WTC11 (cell line): ENCODE measurements at regions not wholly inside any gene's neighbourhood (a gene's known extent, or its start where the extent isn't known, plus 50 kb on each side); places are given as distances from the start of the nearest gene placed in this dataset.

ENCODE experiments used
- ATAC-seq: fragments of 200-7000 bp; cut with Tn5 transposase; 2 replicates; pipeline ENCODE4 v1.10.0; 2021; ENCODE audit warnings: mild to moderate bottlenecking, moderate library complexity
- CTCF ChIA-PET: fragments of 300-600 bp; sonication (Branson Sonifier 250); formaldehyde crosslinking; loops from one replicate; lab custom pipeline; 2021; ENCODE audit warnings: antibody characterized with exemption; lab: Charles Lee
- POLR2A ChIA-PET: fragments of 350-600 bp; sonication (Branson Sonifier 250); formaldehyde crosslinking; loops from one replicate; lab custom pipeline; 2021; ENCODE audit warnings: antibody characterized with exemption; lab: Charles Lee
- DNase-seq: peaks from one replicate; pipeline ENCODE4 v3.0.0; 2021; ENCODE audit warnings: low spot score
- H3K27ac Mint-ChIP-seq: 2 replicates; pipeline ENCODE4 v1.8.0; 2021; ENCODE audit warnings: mixed read lengths
- H3K27me3 Mint-ChIP-seq: 2 replicates; pipeline ENCODE4 v1.8.0; 2021; ENCODE audit warnings: low read depth, mild to moderate bottlenecking, moderate library complexity, mixed read lengths
- H3K36me3 Mint-ChIP-seq: 2 replicates; pipeline ENCODE4 v1.8.0; 2021; ENCODE audit warnings: mixed read lengths
- H3K4me1 Mint-ChIP-seq: 2 replicates; pipeline ENCODE4 v1.8.0; 2022; ENCODE audit warnings: mixed read lengths
- H3K4me3 Mint-ChIP-seq: 2 replicates; pipeline ENCODE4 v1.8.0; 2021; ENCODE audit warnings: mild to moderate bottlenecking, moderate library complexity, mixed read lengths
- H3K9me3 Mint-ChIP-seq: 2 replicates; pipeline ENCODE4 v1.8.0; 2021; ENCODE audit warnings: mixed read lengths
- ATF1 ChIP-seq: sonication (generic); formaldehyde crosslinking; IDR thresholded peaks from 2 replicates; pipeline ENCODE4 v1.8.1; 2023; ENCODE audit warnings: mild to moderate bottlenecking, moderate library complexity, missing genetic modification reagents
- CBFB ChIP-seq: sonication (generic); formaldehyde crosslinking; IDR thresholded peaks from 2 replicates; pipeline ENCODE4 v1.8.1; 2022; ENCODE audit warnings: mild to moderate bottlenecking, low read depth, missing genetic modification reagents
- CREB1 ChIP-seq: sonication (generic); formaldehyde crosslinking; IDR thresholded peaks from 2 replicates; pipeline ENCODE4 v1.8.0; 2023; ENCODE audit warnings: mild to moderate bottlenecking, missing genetic modification reagents
- E2F1 ChIP-seq: sonication (generic); formaldehyde crosslinking; IDR thresholded peaks from 2 replicates; pipeline ENCODE4 v1.8.0; 2022; ENCODE audit warnings: mild to moderate bottlenecking, missing genetic modification reagents
- E2F4 ChIP-seq: sonication (generic); formaldehyde crosslinking; IDR thresholded peaks from 2 replicates; pipeline ENCODE4 v1.8.1; 2022; ENCODE audit warnings: low read depth, mild to moderate bottlenecking, moderate library complexity, missing genetic modification reagents, borderline replicate concordance
- ETV6 ChIP-seq: sonication (generic); formaldehyde crosslinking; IDR thresholded peaks from 2 replicates; pipeline ENCODE4 v1.8.1; 2022; ENCODE audit warnings: mild to moderate bottlenecking, missing genetic modification reagents
- FOXJ3 ChIP-seq: sonication (generic); formaldehyde crosslinking; IDR thresholded peaks from 2 replicates; pipeline ENCODE4 v1.9.0; 2021; ENCODE audit warnings: missing genetic modification reagents, mild to moderate bottlenecking, borderline replicate concordance
- KAT7 ChIP-seq: sonication (generic); formaldehyde crosslinking; IDR thresholded peaks from 2 replicates; pipeline ENCODE4 v1.8.1; 2023; ENCODE audit warnings: missing genetic modification reagents, mild to moderate bottlenecking, borderline replicate concordance
- NFYB ChIP-seq: sonication (generic); formaldehyde crosslinking; conservative IDR thresholded peaks from 2 replicates; pipeline ENCODE4 v1.8.0; 2022; ENCODE audit warnings: low read depth, missing genetic modification reagents
- NR3C1 ChIP-seq: sonication (generic); formaldehyde crosslinking; conservative IDR thresholded peaks from 2 replicates; pipeline ENCODE4 v1.8.1; 2023; ENCODE audit warnings: low read depth, mild to moderate bottlenecking, missing genetic modification reagents
- PRDM15 ChIP-seq: sonication (generic); formaldehyde crosslinking; IDR thresholded peaks from 2 replicates; pipeline ENCODE4 v1.8.0; 2022; ENCODE audit warnings: missing genetic modification reagents
- RELA ChIP-seq: sonication (generic); formaldehyde crosslinking; IDR thresholded peaks from 2 replicates; pipeline ENCODE4 v1.8.1; 2022; ENCODE audit warnings: missing genetic modification reagents, mild to moderate bottlenecking, borderline replicate concordance
- USF1 ChIP-seq: sonication (generic); formaldehyde crosslinking; IDR thresholded peaks from 2 replicates; pipeline ENCODE4 v1.8.0; 2022; ENCODE audit warnings: mild to moderate bottlenecking, missing genetic modification reagents
- ZBTB21 ChIP-seq: sonication (generic); formaldehyde crosslinking; IDR thresholded peaks from 2 replicates; pipeline ENCODE4 v1.8.1; 2023; ENCODE audit warnings: mild to moderate bottlenecking, missing genetic modification reagents, borderline replicate concordance
- ZNF138 ChIP-seq: sonication (generic); formaldehyde crosslinking; conservative IDR thresholded peaks from 2 replicates; pipeline ENCODE4 v1.8.1; 2022; ENCODE audit warnings: mild to moderate bottlenecking, moderate library complexity, missing genetic modification reagents
- ZNF416 ChIP-seq: fragments of 250-450 bp; sonication (Bioruptor Pico); IDR thresholded peaks from 2 replicates; pipeline ENCODE4 v1.9.0; 2021; ENCODE audit warnings: mild to moderate bottlenecking, inconsistent platforms
- ZNF532 ChIP-seq: fragments of 250-450 bp; sonication (Bioruptor Pico); IDR thresholded peaks from 2 replicates; pipeline ENCODE4 v1.9.0; 2021; ENCODE audit warnings: mild to moderate bottlenecking, borderline replicate concordance

GRCh38 chr20:22984606-22985005, 50.5 kb upstream of the SSTR4 start:
- H3K36me3 Mint-ChIP-seq, result peaks cover 5% of the 10 kb centered on the region
- H3K27ac Mint-ChIP-seq, result no peak overlapping the region
- TF ChIP-seq E2F1 (CRISPR knock-in tag) (no peak), ZNF532 (CRISPR knock-in tag) (no peak), NFYB (CRISPR knock-in tag) (no peak), CREB1 (CRISPR knock-in tag) (no peak), NR3C1 (no peak), E2F4 (CRISPR knock-in tag) (no peak), CBFB (CRISPR knock-in tag) (no peak), ATF1 (CRISPR knock-in tag) (no peak), FOXJ3 (CRISPR knock-in tag) (no peak), ZBTB21 (CRISPR knock-in tag) (no peak), PRDM15 (CRISPR knock-in tag) (no peak), RELA (no peak), KAT7 (no peak), USF1 (no peak)
- TF ChIP-seq, all 79 proteins: peak for 0
- ATAC-seq, result no peak
- H3K4me3 Mint-ChIP-seq, result no peak overlapping the region
- H3K4me1 Mint-ChIP-seq, result no peaks in the 10 kb centered on the region
- POLR2A ChIA-PET, result no interaction called here
- no peak for DNase-seq
- peaks cover 10% of the 10 kb centered on the region for H3K27me3 Mint-ChIP-seq
- CTCF ChIA-PET, result interaction anchor here (1.2 kb wide), 1 partner anchor 10 kb away, joined by 12 read pairs; no protein-coding TSS in a partner anchor
- peaks cover 19% of the 10 kb centered on the region for H3K9me3 Mint-ChIP-seq

- Mint-ChIP-seq H3K27me3 (peaks cover 10% of the 10 kb centered on the region), H3K9me3 (peaks cover 15% of the 10 kb centered on the region), H3K4me3 (no peak overlapping the region), H3K4me1 (no peaks in the 10 kb centered on the region), H3K27ac (no peak overlapping the region), H3K36me3 (peaks cover 5% of the 10 kb centered on the region)
- TF ChIP-seq ZBTB21 (CRISPR knock-in tag) (no peak), ETV6 (CRISPR knock-in tag) (no peak), ATF1 (CRISPR knock-in tag) (no peak), CREB1 (CRISPR knock-in tag) (no peak), ZNF416 (CRISPR knock-in tag) (no peak), ZNF138 (no peak), KAT7 (no peak)
- ChIA-PET POLR2A (no interaction called here), CTCF (interaction anchor here (0.6 to 1.2 kb wide), 3 partner anchors 11 to 241 kb away, joined by 3 to 12 read pairs (median 4); partner anchors contain the start of gene THBD)
- ATAC-seq, result no peak
- DNase-seq, result no peak
These were observed 49.8 kb upstream of the SSTR4 start for GRCh38 chr20:22985239-22985778.
